Left lobe of liver (tissue), 2 donors: ENCODE measurements at regions not wholly inside any gene's neighbourhood (a gene's known extent, or its start where the extent isn't known, plus 50 kb on each side); places are given as distances from the start of the nearest gene placed in this dataset.
"Not testable (repeated sequence)": the region's sequence is repeated elsewhere in the genome, so short reads cannot be mapped to it uniquely, and the experiment has no call there.

ENCODE experiments used
- ATAC-seq: fragments of 200-7000 bp; cut with Tn5 transposase; one replicate; pipeline ENCODE4 v1.9.1; 2020; ENCODE audit warnings: mild to moderate bottlenecking, moderate library complexity
- DNase-seq: peaks from one replicate; pipeline ENCODE4 v3.0.0-alpha.2; 2020; ENCODE audit warnings: low spot score
- donor health status: DM: no; HTN: no; CAD: no; lungs with moderate emphysema.
- donor health status: DM: no; HTN: yes; CAD: no.

DNA sequence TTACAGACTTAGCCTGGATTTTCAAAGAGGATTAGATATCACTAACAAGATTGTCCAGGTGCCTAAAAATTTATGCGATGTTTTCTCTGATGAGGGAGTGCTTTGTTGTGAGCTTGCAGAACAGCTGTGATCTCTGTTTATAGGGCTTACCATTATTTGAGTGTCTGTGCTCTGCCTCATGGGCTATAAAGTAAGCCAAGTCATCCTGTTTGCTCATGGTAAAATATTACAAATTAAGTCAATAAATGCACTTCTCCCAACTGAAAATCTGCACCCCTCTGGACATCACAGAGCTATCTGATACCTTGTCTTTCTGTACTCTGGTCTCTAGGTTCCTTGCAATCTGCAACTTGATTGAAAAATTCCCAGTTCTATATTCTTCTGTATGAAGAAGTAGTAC lies 293.4 kb upstream of the ACTBL2 start:
- peak; percentile 87 for ATAC-seq
- DNase-seq, result no peak

DNA sequence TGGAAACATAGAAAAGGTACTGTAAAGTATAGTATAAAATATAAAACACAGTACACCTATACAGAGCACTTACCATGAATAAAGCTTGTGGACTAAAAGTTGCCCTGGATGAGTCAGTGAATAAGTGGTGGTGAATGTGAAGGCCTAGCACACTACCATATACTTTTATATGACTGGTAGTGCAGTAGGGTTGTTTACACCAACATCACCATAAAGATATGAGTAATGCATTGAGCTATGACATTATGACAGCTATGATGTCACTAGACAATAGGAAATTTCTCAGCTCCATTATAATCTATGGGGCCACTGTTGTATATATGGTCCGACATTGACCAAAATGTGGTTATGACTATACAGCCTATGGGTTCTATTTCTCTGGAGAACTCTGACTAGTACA lies 291.8 kb upstream of the ACTBL2 start:
- no peak for DNase-seq
- ATAC-seq, result no peak

DNA sequence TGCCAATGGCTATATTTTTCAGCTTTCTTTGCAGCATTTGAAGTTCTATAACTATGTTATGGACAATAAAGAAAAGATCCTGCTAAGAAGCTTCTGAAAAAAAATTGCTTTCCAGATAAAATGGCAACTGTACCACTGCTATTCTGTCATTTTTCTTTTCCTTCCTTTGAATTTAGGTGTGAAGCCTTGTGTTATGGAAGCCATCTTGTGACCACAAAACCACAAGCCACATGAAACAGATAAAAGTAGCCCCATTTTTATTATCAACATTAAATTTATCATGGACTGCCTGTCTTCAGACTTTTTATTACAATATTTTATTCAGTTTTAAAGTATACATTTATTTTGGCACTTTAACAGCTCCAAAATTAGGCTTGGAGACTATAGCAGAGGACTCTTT lies 289.9 kb upstream of the ACTBL2 start:
- ATAC-seq, result no peak
- no peak for DNase-seq

DNA sequence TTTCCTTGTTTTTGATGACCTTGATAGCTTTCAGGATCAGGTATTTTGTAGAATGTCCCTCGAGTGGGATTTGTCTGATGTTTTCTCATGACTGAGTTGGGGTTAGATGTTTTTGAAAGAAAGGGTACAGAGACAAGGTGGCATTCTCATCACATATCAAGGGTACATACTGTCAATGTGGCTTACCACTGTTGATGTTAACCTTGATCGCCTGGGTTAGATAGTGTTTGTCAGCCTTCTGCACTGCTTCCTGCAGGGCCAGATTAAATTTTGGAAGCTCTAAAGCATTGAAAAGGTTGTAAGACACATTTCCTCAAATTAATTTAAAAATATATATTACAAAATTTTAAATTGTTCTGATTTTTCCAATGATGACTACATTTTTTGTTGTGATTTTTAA lies 287.4 kb upstream of the ACTBL2 start:
- ATAC-seq (no peak), DNase-seq (no peak)

DNA sequence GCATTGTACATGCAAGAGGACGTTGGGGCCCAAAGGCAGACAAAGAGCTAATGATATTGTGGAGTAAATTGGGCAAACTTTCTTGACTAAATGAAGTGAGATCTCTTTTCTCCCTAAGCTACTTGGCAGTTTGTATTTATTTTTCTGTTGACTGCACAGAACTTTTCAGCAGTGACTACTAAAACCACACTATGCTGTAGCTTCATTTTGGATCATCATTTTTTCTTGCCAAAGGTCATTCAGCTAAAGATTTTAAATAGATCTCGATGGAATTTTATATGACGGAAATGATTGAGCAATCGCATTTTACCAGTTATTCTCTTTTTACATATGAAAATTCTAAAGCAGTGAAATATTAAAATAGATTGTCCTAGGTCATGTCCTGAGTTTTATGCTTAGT lies 286.1 kb upstream of the ACTBL2 start:
- no peak for ATAC-seq

DNA sequence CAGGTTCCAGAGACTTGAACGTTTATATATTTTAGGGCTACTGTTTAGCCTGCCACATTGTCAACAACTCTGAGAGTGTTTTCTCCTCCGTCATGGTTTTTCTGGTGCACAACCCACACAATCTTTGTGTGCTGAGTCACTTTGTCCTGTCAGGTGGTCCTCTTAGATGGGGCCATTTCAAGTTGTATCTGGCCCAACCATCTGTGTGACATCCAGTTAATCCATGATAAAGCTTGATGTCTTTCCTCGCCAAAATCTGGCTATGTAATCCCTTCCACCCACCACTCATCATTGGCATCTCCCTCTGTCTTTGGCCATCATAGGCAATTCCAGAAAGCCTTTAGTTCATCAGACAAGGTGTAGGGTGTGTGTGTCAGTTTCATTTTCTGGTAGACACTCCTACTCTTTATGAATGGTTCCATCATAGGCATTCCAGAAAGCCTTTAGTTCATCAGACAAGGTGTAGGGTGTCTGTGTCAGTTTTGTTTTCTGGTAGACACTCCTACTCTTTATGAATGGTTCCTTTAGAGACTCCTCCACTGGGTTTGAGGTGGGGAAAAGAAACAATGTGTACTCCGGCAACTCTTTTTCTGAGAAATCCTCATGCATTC lies 282.0 kb upstream of the ACTBL2 start:
- DNase-seq, result no peak
- ATAC-seq, result no peak

More for the DNA sequence above, 286.1 kb upstream of the ACTBL2 start:
- no peak for DNase-seq

DNA sequence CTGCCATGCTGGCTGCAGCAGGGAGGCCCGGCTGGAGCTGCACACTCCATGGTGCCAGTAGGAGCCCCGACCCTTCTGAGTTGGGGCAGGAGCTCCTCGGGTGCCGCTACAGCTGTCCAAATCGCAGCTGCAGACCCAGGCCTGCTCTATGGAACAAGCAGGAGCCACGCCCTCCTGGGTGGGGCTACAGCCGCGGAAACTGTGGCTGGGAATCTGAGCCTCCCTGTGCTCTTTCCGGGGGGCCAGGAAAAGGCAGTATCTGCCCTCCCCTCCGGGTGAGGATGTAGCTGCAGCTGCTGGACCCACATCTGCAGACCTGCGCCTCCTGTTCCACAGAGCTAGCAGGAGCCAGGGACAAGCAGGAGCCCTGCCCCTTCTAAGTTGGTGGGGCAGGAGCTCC lies 278.9 kb upstream of the ACTBL2 start:
- DNase-seq (no peak), ATAC-seq (no peak)

DNA sequence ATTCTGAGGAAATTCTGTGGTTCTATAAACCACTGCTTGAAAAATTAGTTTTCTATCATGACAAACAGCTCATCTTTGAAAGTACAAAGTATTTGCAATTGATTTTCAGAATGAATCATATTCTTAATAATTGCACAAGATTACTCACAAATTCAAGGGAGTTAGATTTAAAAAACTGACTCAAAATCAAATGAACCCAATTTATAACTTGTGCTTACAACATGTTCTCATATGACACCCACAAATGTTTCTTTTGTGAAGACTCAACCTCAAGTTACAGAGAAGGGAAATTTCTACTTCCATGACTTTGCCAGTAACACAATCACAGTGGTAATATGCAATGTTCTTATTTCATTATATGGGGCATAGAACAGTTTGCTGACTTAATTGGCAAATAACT lies 272.0 kb upstream of the ACTBL2 start:
- no peak for ATAC-seq
- no peak for DNase-seq

DNA sequence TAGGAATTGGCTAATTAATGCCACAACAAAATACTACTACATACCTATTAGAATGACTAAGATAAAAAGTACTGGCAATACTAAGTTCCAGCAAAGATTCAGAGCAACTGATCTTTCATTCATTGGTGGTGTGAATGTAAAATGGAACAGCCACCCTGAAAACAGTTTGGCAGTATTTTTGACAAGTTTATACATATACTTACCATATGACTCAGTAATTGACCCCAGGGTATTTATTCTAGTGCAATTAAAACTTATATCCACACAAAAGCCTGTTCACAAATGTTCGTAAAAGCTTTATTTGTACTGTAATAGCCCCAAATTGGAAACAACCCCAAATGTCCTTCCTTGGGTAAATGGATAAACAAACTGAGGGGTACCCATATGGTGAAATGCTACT lies 270.8 kb upstream of the ACTBL2 start:
- no peak for ATAC-seq
- no peak for DNase-seq

DNA sequence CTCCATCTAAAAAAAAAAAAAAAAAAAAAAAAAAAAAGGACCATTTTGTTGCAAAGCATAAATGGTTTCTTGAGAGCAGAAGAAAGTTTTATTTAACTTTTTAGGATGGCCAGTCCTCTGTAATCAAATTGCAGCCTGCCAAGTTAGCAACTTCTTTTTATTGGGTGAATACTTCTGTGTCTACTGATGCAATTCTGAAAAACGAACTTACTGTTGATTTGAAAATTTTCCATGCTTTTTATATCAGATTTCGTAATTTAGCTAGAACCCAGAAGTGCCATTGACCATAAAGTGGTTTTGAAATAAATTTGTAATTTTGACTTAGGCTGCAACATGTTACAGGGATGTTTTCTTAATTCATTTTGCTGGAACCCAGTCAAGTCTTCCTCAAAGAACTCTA lies 269.1 kb upstream of the ACTBL2 start:
- ATAC-seq, result no peak
- DNase-seq, result no peak

DNA sequence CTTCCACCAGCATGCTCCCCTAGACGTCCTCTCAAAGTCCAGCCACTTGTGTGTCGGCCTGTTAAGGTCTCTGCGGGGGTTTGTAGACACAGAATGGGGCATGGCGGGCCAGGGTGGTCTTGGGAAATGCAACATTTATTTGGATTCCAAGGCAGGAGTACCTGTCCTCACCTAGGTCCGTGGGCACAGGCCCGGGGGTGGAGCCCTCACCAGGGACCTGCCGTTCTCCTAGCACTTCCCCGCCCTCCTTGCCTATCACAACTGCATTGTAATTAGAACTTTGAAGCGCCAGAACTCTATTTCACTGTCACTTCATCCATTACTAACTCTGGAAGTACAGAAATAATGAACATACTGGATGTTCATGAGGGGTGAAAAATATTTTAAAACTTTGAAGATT lies 268.3 kb upstream of the ACTBL2 start:
- no peak for ATAC-seq
- DNase-seq, result no peak

DNA sequence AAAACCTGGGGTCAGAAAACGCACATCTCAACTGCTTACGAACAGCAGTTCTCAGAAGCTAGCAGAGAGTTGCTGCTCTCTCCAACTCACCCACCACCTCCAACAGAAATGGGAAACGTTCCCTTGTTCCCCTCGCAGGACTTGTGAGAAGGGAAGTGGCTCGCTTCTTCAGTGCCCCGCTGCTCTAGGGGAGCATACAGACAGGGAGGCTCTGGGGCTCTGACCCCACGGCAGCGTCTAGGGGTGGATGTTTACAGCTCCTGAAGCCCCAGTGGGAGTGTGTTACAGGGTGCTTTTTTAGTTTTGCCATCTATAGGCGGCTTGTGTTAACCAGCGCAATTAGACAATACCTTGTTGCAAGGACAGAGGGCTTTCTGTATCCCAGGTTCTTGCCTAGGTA lies 267.7 kb upstream of the ACTBL2 start:
- no peak for DNase-seq
- no peak for ATAC-seq

DNA sequence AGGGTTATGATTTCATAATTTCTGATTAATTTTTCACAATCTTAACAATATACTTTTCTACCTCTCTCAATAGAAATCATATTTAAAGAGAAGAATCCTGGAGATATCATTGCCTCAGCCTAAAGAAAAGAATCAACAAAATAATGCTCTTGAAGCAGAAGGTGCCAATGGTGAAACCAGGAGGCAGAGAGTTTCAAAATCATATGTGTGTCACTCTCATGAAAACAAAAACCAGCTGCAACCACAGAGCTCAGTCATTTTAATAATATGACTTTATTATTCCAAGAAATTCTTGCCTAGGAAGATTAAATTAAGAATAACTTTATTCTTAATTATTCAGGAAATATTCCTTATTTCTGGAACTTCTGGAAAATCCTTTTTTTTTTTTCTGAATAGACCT lies 266.8 kb upstream of the ACTBL2 start:
- no peak for ATAC-seq
- no peak for DNase-seq

DNA sequence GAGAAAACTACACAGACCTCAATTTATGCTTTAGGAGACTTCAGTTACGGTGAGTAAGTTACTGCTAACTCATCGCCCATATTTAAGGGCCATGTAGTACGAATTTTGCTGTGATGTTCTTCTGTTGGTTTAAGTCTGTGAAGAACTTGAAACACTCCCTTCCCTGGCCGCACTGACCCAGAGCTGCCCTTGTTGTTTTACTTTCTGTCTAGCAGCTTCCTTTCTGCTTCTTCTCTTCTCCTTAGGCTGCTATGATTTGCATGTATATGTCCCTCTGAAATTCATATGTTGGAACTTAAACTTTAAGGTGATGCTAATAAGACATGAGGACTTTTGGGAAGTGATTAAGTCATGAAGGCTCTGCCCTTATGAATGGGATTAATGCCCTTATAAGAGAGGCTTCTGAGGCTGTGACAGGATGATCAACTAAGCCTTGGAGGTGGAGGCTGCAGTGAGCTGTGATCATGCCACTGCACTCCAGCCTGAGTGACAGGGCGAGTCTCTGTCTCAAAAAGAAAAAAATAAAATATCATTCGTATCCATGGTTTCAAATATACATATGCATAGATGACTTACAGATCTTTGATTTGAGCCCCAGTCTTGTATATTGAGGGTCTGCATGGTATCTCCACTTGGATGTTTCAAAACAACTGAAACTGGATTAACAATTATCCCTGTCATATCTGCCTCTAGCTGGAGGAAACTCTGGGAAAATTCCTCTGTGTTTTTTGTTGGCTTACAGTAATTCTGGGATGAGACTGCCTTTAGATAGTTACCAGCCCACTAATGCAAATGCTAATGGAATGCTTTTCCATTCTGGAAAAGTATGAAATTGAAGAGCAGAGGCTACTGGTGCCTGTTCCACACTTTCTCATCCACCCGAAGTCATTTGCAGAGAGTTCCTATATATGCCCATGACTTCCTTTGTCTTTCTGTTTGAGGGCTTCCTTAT lies 263.4 kb upstream of the ACTBL2 start:
- ATAC-seq, result no peak
- DNase-seq, result no peak

DNA sequence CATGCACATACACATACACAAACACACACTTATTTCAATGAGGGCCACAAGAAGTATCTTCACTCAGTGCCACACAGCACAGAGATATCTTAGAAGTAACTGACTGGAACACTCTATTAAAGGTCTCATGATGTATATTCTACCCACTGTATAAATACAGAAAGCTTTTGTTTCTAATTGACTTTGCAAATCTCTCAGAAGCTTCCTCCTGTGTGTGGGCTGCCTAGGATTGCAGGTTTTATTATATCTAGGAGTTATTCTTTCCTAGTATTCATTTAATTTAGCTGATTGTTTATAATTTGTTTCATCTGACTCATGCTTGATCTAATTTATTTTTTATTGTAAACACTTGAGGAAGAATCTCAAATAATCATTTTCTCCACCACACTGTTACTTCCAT lies 262.4 kb upstream of the ACTBL2 start:
- no peak for DNase-seq
- ATAC-seq, result no peak

DNA sequence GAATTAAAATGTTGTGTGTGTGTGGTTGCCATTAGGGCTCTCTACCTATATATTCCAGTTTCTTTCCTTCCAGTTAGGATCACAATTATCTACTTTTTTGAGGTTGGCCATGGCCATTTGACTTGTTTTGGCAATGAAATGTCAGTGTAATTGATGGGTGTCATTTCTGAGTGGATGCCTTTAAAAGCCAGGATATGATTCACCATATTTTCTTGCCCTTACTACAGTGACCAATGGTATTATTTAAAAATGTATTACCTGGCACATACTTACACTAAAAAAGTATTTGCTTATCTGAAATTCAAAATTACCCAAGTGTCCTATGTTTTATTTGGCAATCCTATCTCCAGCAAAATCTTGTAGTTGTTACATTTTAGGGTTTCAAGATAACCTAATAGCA lies 258.7 kb upstream of the ACTBL2 start:
- no peak for ATAC-seq

DNA sequence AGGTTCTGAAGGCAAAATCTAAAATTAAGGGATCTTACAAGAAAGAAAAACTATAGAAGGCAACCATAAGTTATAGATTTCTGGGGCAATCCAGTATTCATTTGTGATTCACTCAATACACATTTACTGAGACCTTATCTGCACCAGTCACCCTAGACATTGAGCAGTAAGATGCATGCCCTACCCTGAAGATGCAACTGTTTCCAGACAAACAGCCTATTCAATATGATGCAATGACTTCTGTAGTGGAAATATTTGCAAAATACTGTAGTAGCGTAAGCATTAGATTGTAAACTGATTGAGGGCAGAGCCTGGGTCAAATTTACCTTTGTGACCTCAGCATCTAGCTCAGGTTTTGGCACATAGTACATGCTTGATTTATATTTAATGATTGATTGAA lies 256.2 kb upstream of the ACTBL2 start:
- DNase-seq (no peak), ATAC-seq (no peak)

More for the DNA sequence above, 258.7 kb upstream of the ACTBL2 start:
- no peak for DNase-seq

DNA sequence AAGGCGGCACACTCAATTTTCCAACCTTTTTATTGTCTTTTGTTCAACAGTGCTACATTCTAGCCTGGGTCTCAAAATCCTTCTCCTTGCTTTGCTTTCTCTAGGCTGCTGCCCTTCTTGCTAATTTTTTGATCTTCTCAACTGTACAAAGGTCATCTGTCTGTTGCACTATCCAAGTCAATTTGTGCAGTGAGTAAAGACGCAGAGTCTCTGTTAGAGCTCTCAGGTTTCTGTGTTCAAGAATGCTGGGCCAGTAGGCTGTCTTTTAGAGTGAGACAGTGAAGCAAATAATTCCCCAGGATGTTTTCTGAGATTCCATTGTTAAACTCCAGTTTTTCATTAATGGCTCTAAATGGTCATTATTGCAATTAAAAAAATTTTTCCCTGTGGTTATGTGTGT lies 255.7 kb upstream of the ACTBL2 start:
- DNase-seq, result no peak
- no peak for ATAC-seq

DNA sequence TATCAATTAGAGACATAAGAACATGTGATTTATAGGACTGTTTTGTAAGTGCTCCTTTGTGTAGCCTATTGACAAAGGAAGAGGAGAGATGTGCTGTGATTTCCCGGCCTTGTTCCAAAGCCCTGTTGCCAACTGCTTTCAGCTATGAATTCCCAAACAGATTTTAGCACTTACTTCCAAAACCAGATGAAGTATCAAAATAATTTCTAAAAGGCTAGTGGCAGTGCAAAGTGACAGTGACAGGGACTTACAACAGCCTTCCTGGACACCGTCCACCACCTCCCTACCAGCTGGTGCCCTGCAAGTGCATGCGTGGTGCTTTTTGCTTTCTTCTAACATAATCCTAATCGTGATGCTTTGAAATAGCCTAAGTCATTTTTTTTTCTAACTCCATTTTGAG lies 254.1 kb upstream of the ACTBL2 start:
- ATAC-seq, result no peak
- DNase-seq, result no peak

DNA sequence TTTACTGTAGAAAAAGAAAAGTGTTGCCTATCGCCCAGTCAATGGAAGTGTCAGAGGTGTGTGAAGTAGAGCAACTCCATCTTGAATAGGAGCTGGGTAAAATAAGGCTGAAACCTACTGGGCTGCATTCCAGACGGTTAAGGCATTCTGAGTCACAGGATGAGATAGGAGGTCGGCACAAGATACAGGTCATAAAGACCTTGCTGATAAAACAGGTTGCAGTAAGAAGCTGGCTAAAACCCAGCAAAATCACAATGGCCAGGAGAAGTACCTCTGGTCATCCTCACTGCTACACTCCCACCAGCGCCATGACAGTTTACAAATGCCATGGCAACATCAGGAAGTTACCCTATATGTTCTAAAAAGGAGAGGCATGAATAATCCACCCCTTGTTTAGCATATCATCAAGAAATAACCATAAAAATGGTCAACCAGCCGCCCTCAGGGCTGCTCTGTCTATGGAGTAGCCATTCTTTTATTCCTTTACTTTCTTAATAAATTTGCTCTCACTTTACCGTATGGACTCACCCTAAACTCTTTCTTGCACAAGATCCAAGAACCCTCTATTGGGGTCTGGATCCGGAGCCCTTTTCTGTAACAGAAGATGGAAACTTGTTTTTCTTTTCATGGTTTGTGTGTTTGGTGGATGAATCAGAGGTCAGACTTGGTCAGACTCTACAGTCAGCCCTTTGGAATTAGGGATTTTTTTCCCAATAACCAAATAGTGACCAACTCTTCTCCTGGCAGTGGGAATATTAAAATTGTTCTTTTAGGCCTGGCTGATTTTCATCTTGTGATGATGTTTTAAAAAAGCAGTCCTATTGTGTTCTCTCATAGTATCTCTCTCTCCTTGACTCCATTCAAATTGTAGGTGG lies 252.9 kb upstream of the ACTBL2 start:
- DNase-seq, ATAC-seq: not testable (repeated sequence)

DNA sequence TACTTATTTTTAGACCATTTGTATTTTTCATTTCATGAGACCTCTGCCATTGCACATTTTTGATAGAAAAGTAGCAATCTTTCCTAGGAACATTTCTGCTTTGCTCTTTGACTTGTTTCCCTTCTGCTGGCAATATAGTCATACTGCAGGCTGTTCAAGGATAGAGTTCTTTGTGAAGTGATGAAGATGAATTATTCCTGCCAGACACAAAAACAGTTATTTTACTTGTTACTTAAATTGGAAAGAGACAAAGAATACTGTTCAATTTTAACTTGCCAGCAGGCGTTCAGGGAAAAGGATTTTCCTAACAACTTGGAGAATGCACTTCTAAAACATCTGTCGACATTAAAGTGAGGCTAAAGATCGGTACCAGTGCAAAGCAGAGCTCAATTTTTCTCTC lies 251.7 kb upstream of the ACTBL2 start:
- ATAC-seq (no peak), DNase-seq (no peak)

DNA sequence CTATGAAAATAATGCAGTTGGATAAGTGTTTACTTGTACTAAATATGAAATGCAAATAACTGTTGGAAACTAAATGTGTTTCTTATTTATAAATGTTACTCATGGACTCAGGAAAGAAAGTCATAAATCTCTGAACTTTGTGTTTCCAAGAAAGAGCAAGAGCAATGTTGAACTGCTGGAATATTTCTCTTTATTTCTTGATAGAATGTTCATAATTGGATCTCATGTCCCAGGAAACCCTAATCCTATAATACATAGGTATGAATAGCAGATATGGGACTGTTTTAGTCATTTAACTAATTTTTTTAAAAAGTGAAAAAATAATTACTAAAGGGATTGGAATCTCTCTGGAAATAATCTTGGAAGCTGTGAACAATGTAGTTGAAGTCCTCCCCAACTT lies 245.0 kb upstream of the ACTBL2 start:
- no peak for ATAC-seq
- DNase-seq, result no peak
